Spleen (tissue), 7 donors: ENCODE measurements at regions not wholly inside any gene's neighbourhood (a gene's known extent, or its start where the extent isn't known, plus 50 kb on each side); places are given as distances from the start of the nearest gene placed in this dataset.

Source experiments
- POLR2A ChIP-seq, 3 donors: fragments of 450-650 bp; IDR thresholded peaks; one replicate each; pipeline ENCODE4 v1.5.1; 2017; ENCODE audit warnings: antibody characterized with exemption in 3 of 3, mild to moderate bottlenecking in 1 of 3
- TF ChIP-seq, protein P1 (sequence below), 11 experiments: fragments of 200-600 bp in 7 of 11; fragments of 450-650 bp in 4 of 11; sonication (generic) in 4 of 11; IDR thresholded peaks in 8 of 11; conservative IDR thresholded peaks in 3 of 11; 1 replicate in 7 of 11; 2 replicates in 4 of 11; pipeline versions ENCODE4 v1.4.0 to v1.8.0; 2016 to 2021; ENCODE audit warnings: antibody characterized with exemption in 11 of 11, inconsistent platforms in 4 of 11, mild to moderate bottlenecking in 1 of 11
- donor health status: DM: no; HTN: no; CAD: no; lungs with moderate emphysema.
- donor health status: DM: no; HTN: no; CAD: no.
- donor health status: DM: no; HTN: no; CAD: no.

DNA sequence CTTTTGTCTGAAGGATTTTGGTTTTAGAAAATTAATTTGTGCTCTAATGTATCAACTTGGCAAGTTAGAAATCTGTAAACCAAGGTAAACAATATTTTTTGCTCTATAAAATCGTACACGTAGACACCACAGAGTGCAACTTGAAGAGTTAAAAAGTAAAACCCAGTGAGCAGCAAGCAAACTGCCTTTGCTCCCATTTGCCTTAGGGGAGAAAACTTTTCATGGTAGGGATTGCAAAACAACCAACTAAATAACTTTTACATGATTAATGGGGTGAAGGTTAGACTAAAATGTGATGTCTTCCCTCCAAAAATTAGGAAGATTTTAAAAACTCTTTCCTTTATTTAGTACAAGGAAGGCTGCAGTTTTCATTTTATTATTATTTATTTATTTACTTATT lies 224.2 kb upstream of the LYZL1 start:
- TF ChIP-seq, protein P1, sequence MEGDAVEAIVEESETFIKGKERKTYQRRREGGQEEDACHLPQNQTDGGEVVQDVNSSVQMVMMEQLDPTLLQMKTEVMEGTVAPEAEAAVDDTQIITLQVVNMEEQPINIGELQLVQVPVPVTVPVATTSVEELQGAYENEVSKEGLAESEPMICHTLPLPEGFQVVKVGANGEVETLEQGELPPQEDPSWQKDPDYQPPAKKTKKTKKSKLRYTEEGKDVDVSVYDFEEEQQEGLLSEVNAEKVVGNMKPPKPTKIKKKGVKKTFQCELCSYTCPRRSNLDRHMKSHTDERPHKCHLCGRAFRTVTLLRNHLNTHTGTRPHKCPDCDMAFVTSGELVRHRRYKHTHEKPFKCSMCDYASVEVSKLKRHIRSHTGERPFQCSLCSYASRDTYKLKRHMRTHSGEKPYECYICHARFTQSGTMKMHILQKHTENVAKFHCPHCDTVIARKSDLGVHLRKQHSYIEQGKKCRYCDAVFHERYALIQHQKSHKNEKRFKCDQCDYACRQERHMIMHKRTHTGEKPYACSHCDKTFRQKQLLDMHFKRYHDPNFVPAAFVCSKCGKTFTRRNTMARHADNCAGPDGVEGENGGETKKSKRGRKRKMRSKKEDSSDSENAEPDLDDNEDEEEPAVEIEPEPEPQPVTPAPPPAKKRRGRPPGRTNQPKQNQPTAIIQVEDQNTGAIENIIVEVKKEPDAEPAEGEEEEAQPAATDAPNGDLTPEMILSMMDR (IDR thresholded peaks at IDR 0.05 in 8 of 11, conservative IDR thresholded peaks at IDR 0.05 in 3 of 11) = no peak
- no peak for TF ChIP-seq POLR2A (IDR thresholded peaks at IDR 0.05)
